ENCODE measurements at regions not wholly inside any gene's neighbourhood (a gene's known extent, or its start where the extent isn't known, plus 50 kb on each side); places are given as distances from the start of the nearest gene placed in this dataset.

- TF ChIP-seq, protein P1, sequence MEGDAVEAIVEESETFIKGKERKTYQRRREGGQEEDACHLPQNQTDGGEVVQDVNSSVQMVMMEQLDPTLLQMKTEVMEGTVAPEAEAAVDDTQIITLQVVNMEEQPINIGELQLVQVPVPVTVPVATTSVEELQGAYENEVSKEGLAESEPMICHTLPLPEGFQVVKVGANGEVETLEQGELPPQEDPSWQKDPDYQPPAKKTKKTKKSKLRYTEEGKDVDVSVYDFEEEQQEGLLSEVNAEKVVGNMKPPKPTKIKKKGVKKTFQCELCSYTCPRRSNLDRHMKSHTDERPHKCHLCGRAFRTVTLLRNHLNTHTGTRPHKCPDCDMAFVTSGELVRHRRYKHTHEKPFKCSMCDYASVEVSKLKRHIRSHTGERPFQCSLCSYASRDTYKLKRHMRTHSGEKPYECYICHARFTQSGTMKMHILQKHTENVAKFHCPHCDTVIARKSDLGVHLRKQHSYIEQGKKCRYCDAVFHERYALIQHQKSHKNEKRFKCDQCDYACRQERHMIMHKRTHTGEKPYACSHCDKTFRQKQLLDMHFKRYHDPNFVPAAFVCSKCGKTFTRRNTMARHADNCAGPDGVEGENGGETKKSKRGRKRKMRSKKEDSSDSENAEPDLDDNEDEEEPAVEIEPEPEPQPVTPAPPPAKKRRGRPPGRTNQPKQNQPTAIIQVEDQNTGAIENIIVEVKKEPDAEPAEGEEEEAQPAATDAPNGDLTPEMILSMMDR (IDR thresholded peaks at IDR 0.05): no peak
- no peak for TF ChIP-seq POLR2A (IDR thresholded peaks at IDR 0.05)
- Histone ChIP-seq H3K27me3 (no peaks in the 10 kb centered on the region), H3K4me3 (no peak overlapping the region), H3K36me3 (no peaks in the 10 kb centered on the region), H3K9me3 (no peaks in the 10 kb centered on the region), H3K4me1 (no peaks in the 10 kb centered on the region), H3K27ac (no peak overlapping the region)
- intact Hi-C loops (cut with DNase I; ENCODE audit: low total_unique reads): no loop called here
- no peak for DNase-seq
Observed at GRCh38 chr2:15818318-15818753, 122.0 kb upstream of the MYCN start.

DNA sequence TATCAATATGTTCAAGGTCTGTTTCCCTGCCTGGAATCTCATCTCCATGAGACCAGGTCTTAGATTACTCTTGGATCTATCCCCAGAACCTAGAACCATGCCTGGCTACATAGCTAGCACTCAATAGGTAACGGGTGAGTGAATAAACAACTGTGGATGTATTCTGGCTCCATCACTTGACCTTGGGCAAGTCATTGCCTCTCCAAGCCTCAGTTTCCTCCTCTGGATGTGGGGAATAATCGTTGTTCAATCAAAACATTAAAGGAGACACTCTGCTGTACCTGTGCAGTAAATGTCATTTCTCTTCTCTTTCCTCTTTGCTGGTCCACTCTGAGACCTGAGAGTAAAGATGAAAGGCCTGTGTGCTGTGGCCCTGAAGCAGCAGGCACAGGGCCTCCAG is 121.5 kb upstream of the MYCN start:
- Histone ChIP-seq H3K36me3 (no peaks in the 10 kb centered on the region), H3K9me3 (no peaks in the 10 kb centered on the region), H3K27ac (no peak overlapping the region), H3K27me3 (no peaks in the 10 kb centered on the region), H3K4me1 (no peaks in the 10 kb centered on the region), H3K4me3 (no peak overlapping the region)
- DNase-seq: no peak
- intact Hi-C loops (cut with DNase I; ENCODE audit: low total_unique reads): no loop called here
- TF ChIP-seq, protein P1 (IDR thresholded peaks at IDR 0.05): no peak
- no peak for TF ChIP-seq POLR2A (IDR thresholded peaks at IDR 0.05)

DNA sequence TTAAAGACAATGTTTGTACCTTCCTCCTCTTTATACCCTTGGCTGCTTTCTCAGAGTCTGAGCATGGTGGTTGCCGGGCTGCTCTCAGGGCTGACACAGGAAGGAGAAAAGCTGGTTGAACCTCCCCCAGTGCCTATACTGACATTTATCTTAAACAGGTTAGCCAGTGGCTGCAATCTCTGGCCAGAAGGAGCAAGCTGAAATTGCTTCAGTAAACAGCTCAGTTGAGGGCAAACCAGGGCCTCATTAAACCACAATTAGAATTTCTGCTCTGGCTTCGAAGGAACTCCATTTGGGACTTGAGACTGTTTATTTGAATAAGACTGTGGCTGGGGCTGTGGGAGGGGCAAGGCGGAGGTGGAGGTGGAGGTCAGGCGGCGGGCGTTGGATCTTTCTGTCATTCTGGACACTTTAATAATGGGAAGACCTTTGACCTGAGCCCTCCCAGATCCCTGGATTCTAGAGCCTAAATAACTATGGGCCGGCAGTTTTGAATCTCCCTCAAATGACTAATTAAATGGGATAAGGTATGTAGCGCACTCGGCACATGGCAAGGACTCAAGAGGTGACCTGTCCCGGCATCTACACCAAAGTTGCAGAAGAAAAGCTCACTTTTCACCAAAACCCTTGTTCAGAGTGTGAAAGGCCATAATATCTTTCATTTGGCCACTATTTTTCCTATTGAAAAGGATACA is 120.6 kb upstream of the MYCN start:
- Histone ChIP-seq H3K27ac (no peak overlapping the region), H3K4me3 (no peak overlapping the region), H3K4me1 (no peaks in the 10 kb centered on the region), H3K36me3 (no peaks in the 10 kb centered on the region), H3K27me3 (no peaks in the 10 kb centered on the region), H3K9me3 (no peaks in the 10 kb centered on the region)
- TF ChIP-seq POLR2A (IDR thresholded peaks at IDR 0.05): no peak
- TF ChIP-seq, protein P1 (IDR thresholded peaks at IDR 0.05): no peak
- intact Hi-C loops (cut with DNase I; ENCODE audit: low total_unique reads): no loop called here
- DNase-seq: no peak

GRCh38 chr2:15820257-15820566 is 120.1 kb upstream of the MYCN start:
- no peak overlapping the region for H3K27ac ChIP-seq
- no peak for DNase-seq
- H3K4me3 ChIP-seq: no peak overlapping the region
- no peaks in the 10 kb centered on the region for H3K36me3 ChIP-seq
- no peaks in the 10 kb centered on the region for H3K27me3 ChIP-seq
- H3K4me1 ChIP-seq: no peaks in the 10 kb centered on the region
- intact Hi-C loops (cut with DNase I; ENCODE audit: low total_unique reads): no loop called here
- no peaks in the 10 kb centered on the region for H3K9me3 ChIP-seq
- TF ChIP-seq, protein P1 (IDR thresholded peaks at IDR 0.05): no peak
- TF ChIP-seq POLR2A (IDR thresholded peaks at IDR 0.05): no peak

DNA sequence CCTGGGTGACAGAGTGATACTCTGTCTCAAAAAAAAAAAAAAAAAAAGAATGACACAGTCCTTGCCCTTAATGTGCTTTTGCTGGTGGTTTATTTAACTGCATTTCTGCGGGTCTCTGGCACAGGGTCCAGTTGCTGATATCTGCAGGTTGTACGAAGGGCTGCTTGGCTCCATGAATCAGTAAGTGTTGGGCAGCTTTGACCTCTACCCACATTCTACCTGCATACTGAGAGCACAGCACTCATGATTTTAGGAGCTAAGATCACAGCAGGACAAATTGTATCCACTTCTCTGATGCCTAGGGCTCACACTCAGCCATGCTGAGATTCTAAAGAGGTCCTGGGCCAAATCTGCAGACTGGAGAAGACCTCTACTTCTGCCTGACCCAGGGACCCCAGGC is 119.4 kb upstream of the MYCN start:
- Histone ChIP-seq H3K9me3 (no peaks in the 10 kb centered on the region), H3K4me1 (no peaks in the 10 kb centered on the region), H3K4me3 (no peak overlapping the region), H3K27me3 (no peaks in the 10 kb centered on the region), H3K27ac (no peak overlapping the region), H3K36me3 (no peaks in the 10 kb centered on the region)
- no peak for DNase-seq
- intact Hi-C loops (cut with DNase I; ENCODE audit: low total_unique reads): no loop called here
- TF ChIP-seq, protein P1 (IDR thresholded peaks at IDR 0.05): no peak
- TF ChIP-seq POLR2A (IDR thresholded peaks at IDR 0.05): no peak

All from uterus (tissue), 3 donors.